ENCODE measurements at regions not wholly inside any gene's neighbourhood (a gene's known extent, or its start where the extent isn't known, plus 50 kb on each side); places are given as distances from the start of the nearest gene placed in this dataset.

- Histone ChIP-seq H3K9me3 (ENCODE audit: control insufficient read depth in 1 of 2, insufficient read depth in 1 of 2, low read depth in 1 of 2, low read length in 2 of 2) (no peaks in the 10 kb centered on the region), H3K27ac (ENCODE audit: low read depth, low read length) (no peak overlapping the region), H3K4me3 (replicated peaks in 1 of 2; ENCODE audit: low read depth in 1 of 2, low read length in 2 of 2) (no peak overlapping the region), H3K9ac (ENCODE audit: low read length) (no peak overlapping the region), H3K27me3 (ENCODE audit: insufficient read depth, low read length) (no peaks in the 10 kb centered on the region), H3K36me3 (ENCODE audit: control insufficient read depth in 1 of 2, insufficient read depth in 2 of 2, low read length in 2 of 2) (no peaks in the 10 kb centered on the region), H3K4me1 (ENCODE audit: control insufficient read depth in 1 of 2, insufficient read depth in 2 of 2, low read length in 2 of 2) (peaks cover 0 to 12% of the 10 kb centered on the region in 2 experiments; a peak in 3 of 4 replicates), H3K9me2 (ENCODE audit: insufficient read depth) (no peaks in the 10 kb centered on the region), H3K79me2 (ENCODE audit: insufficient read depth, low read length) (no peaks in the 10 kb centered on the region), H4K20me1 (ENCODE audit: insufficient read depth) (no peaks in the 10 kb centered on the region), H2AFZ (ENCODE audit: low read depth, low read length, poor library complexity, severe bottlenecking) (no peak overlapping the region), H3K4me2 (ENCODE audit: low read length) (no peak overlapping the region)
- intact Hi-C loops (cut with micrococcal nuclease) = no loop called here
- CTCF ChIA-PET = no interaction called here
- ATAC-seq (no peak), DNase-seq (ENCODE audit: low read depth, low spot score) (no peak)
- no TSS peak for BruUV-seq (replicated peaks)
- RAD21 ChIA-PET (ENCODE audit: low non-redundant PET in 1 of 2, low total read pairs in 2 of 2, uncharacterized antibody in 2 of 2, unreplicated experiment in 2 of 2) = no interaction called here
- TF ChIP-seq POLR2A (IDR thresholded peaks at IDR 0.05; ENCODE audit: borderline replicate concordance, extremely low read depth, insufficient read depth, insufficient read length) (no peak), CEBPB (IDR thresholded peaks at IDR 0.05; ENCODE audit: low read depth) (no peak), EGR1 (IDR thresholded peaks at IDR 0.05; ENCODE audit: low read depth) (no peak), FOSL1 (IDR thresholded peaks at IDR 0.05; ENCODE audit: low read depth) (no peak), ZBTB33 (IDR thresholded peaks at IDR 0.05; ENCODE audit: extremely low read depth, insufficient replicate concordance, low read length) (no peak)
- POLR2A ChIA-PET = no interaction called here
Measured at GRCh38 chr11:70680781-70681281, 282.5 kb downstream of the CTTN start.

GRCh38 chr11:70682056-70682455 lies 283.7 kb downstream of the CTTN start:
- RAD21 ChIA-PET (ENCODE audit: low non-redundant PET in 1 of 2, low total read pairs in 2 of 2, uncharacterized antibody in 2 of 2, unreplicated experiment in 2 of 2) = no interaction called here
- no peaks in the 10 kb centered on the region for H3K9me2 ChIP-seq (ENCODE audit: insufficient read depth)
- H3K36me3 ChIP-seq (ENCODE audit: control insufficient read depth in 1 of 2, insufficient read depth in 2 of 2, low read length in 2 of 2) = no peaks in the 10 kb centered on the region
- H3K27me3 ChIP-seq (ENCODE audit: insufficient read depth, low read length) = no peaks in the 10 kb centered on the region
- H3K9me3 ChIP-seq (ENCODE audit: control insufficient read depth in 1 of 2, insufficient read depth in 1 of 2, low read depth in 1 of 2, low read length in 2 of 2) = no peaks in the 10 kb centered on the region
- no peak overlapping the region for H3K27ac ChIP-seq (ENCODE audit: low read depth, low read length)
- no peak overlapping the region for H3K4me2 ChIP-seq (ENCODE audit: low read length)
- TF ChIP-seq RAD21 (IDR thresholded peaks at IDR 0.05; ENCODE audit: low read depth) (no peak), SRF (IDR thresholded peaks at IDR 0.05; ENCODE audit: low read depth) (no peak), CEBPB (IDR thresholded peaks at IDR 0.05; ENCODE audit: low read depth) (no peak), CTCF (IDR thresholded peaks at IDR 0.05 in 2 of 3, conservative IDR thresholded peaks at IDR 0.05 in 1 of 3; ENCODE audit: borderline replicate concordance in 1 of 3, insufficient read depth in 1 of 3, low read depth in 2 of 3, low read length in 2 of 3) (no peak), SIN3A (IDR thresholded peaks at IDR 0.05; ENCODE audit: low read depth) (no peak), SP1 (IDR thresholded peaks at IDR 0.05; ENCODE audit: low read depth) (no peak), REST (IDR thresholded peaks at IDR 0.05; ENCODE audit: low read depth) (no peak), YY1 (IDR thresholded peaks at IDR 0.05; ENCODE audit: extremely low read depth, insufficient replicate concordance, low read depth, low read length) (no peak), POLR2AphosphoS5 (IDR thresholded peaks at IDR 0.05; ENCODE audit: low read depth, low read length) (no peak), ELF1 (IDR thresholded peaks at IDR 0.05; ENCODE audit: borderline replicate concordance, low read depth) (no peak), ZFX (IDR thresholded peaks at IDR 0.05) (no peak)
- no peaks in the 10 kb centered on the region for H4K20me1 ChIP-seq (ENCODE audit: insufficient read depth)
- H3K79me2 ChIP-seq (ENCODE audit: insufficient read depth, low read length) = no peaks in the 10 kb centered on the region
- peaks cover 0 to 7% of the 10 kb centered on the region in 2 experiments; a peak in 1 of 4 replicates for H3K4me1 ChIP-seq (ENCODE audit: control insufficient read depth in 1 of 2, insufficient read depth in 2 of 2, low read length in 2 of 2)
- H2AFZ ChIP-seq (ENCODE audit: low read depth, low read length, poor library complexity, severe bottlenecking) = no peak overlapping the region
- ATAC-seq (no peak), DNase-seq (ENCODE audit: low read depth, low spot score) (no peak)
- intact Hi-C loops (cut with micrococcal nuclease) = no loop called here
- CTCF ChIA-PET = no interaction called here
- H3K9ac ChIP-seq (ENCODE audit: low read length) = no peak overlapping the region
- no peak overlapping the region for H3K4me3 ChIP-seq (replicated peaks in 1 of 2; ENCODE audit: low read depth in 1 of 2, low read length in 2 of 2)
- POLR2A ChIA-PET = no interaction called here
- no TSS peak for BruUV-seq (replicated peaks)
